ENCODE measurements at regions not wholly inside any gene's neighbourhood (a gene's known extent, or its start where the extent isn't known, plus 50 kb on each side); places are given as distances from the start of the nearest gene placed in this dataset.
"Not testable (repeated sequence)": the region's sequence is repeated elsewhere in the genome, so short reads cannot be mapped to it uniquely, and the experiment has no call there.

GRCh38 chr4:3945511-3946290, 179.5 kb downstream of the ADRA2C start:
- H3K4me3 Mint-ChIP-seq = no peak overlapping the region
- no peak for DNase-seq (ENCODE audit: extremely low spot score, unreplicated experiment)
- no peak for TF ChIP-seq CTCF (conservative IDR thresholded peaks at IDR 0.05)
- H3K4me1 Mint-ChIP-seq (ENCODE audit: unreplicated experiment) = peaks cover 7% of the 10 kb centered on the region
- H3K27ac Mint-ChIP-seq = no peak overlapping the region
- H3K36me3 Mint-ChIP-seq = no peaks in the 10 kb centered on the region
- no peaks in the 10 kb centered on the region for H3K9me3 Mint-ChIP-seq
- no peaks in the 10 kb centered on the region for H3K27me3 Mint-ChIP-seq

DNA sequence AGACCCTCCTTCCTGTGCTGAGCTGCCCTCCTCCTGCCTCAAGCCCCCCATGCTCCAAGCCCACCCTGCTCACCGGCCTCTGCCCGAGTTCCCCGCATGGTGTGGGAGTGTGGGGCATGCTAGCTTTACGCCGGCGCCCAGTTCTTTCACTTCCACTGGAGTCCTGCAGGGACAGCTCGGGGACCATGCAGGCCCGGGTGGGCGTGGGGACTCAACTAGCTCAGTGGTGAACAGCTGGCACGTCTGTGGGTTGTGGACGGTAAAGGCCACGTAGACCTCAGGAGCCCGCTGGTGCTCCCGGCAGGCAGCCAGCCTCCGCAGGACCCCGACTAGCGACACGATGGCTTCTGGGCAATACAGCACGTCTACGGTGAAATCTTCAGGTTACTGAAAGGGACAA, 180.4 kb downstream of the ADRA2C start:
- H3K4me3 Mint-ChIP-seq; H3K27ac Mint-ChIP-seq; H3K36me3 Mint-ChIP-seq; H3K27me3 Mint-ChIP-seq; H3K9me3 Mint-ChIP-seq; DNase-seq (ENCODE audit: extremely low spot score, unreplicated experiment); H3K4me1 Mint-ChIP-seq (ENCODE audit: unreplicated experiment): not testable (repeated sequence)

- H3K4me3 Mint-ChIP-seq, H3K36me3 Mint-ChIP-seq: not testable (repeated sequence)
Observed at GRCh38 chr4:3947761-3948160, 181.6 kb downstream of the ADRA2C start.

GRCh38 chr4:3948210-3948609, 182.0 kb downstream of the ADRA2C start:
- not testable (repeated sequence) for H3K27ac Mint-ChIP-seq; H3K4me1 Mint-ChIP-seq (ENCODE audit: unreplicated experiment); H3K36me3 Mint-ChIP-seq; H3K4me3 Mint-ChIP-seq; H3K27me3 Mint-ChIP-seq; DNase-seq (ENCODE audit: extremely low spot score, unreplicated experiment); H3K9me3 Mint-ChIP-seq

More at GRCh38 chr4:3947761-3948160, 181.6 kb downstream of the ADRA2C start:
- H3K9me3 Mint-ChIP-seq; DNase-seq (ENCODE audit: extremely low spot score, unreplicated experiment); H3K4me1 Mint-ChIP-seq (ENCODE audit: unreplicated experiment); H3K27me3 Mint-ChIP-seq; H3K27ac Mint-ChIP-seq: not testable (repeated sequence)

- not testable (repeated sequence) for H3K27me3 Mint-ChIP-seq; H3K27ac Mint-ChIP-seq; DNase-seq (ENCODE audit: extremely low spot score, unreplicated experiment); H3K9me3 Mint-ChIP-seq; H3K4me3 Mint-ChIP-seq; H3K36me3 Mint-ChIP-seq; H3K4me1 Mint-ChIP-seq (ENCODE audit: unreplicated experiment)
- peak; percentile 69 for TF ChIP-seq CTCF (conservative IDR thresholded peaks at IDR 0.05)
Observed at GRCh38 chr4:3949916-3950315, 183.7 kb downstream of the ADRA2C start.

GRCh38 chr4:3952443-3953139, 186.4 kb downstream of the ADRA2C start:
- H3K4me1 Mint-ChIP-seq (ENCODE audit: unreplicated experiment); H3K27me3 Mint-ChIP-seq; DNase-seq (ENCODE audit: extremely low spot score, unreplicated experiment); H3K36me3 Mint-ChIP-seq; H3K4me3 Mint-ChIP-seq; H3K27ac Mint-ChIP-seq; H3K9me3 Mint-ChIP-seq: not testable (repeated sequence)

DNA sequence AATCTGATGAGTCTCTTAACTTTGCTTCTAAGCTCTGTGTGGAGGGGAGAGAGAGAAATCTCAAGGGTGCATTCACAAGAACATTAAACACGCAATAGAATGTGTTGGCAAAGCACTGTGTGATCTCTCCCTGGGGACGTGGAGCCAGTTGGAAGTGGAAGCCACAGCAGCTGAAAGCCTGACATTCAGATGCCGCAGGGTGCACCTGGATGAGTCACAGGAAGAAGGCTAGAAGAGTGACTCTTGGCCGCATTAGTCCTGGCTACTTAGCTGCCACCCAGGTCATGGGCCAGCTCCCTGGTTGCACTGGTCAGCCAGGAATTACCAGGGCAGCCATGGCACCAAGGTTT, 186.9 kb downstream of the ADRA2C start:
- H3K9me3 Mint-ChIP-seq; H3K27ac Mint-ChIP-seq; H3K27me3 Mint-ChIP-seq; H3K36me3 Mint-ChIP-seq; H3K4me3 Mint-ChIP-seq; H3K4me1 Mint-ChIP-seq (ENCODE audit: unreplicated experiment); DNase-seq (ENCODE audit: extremely low spot score, unreplicated experiment): not testable (repeated sequence)

GRCh38 chr4:3954540-3955320, 188.5 kb downstream of the ADRA2C start:
- not testable (repeated sequence) for H3K4me1 Mint-ChIP-seq (ENCODE audit: unreplicated experiment); H3K36me3 Mint-ChIP-seq; H3K27me3 Mint-ChIP-seq; DNase-seq (ENCODE audit: extremely low spot score, unreplicated experiment); H3K9me3 Mint-ChIP-seq
- Mint-ChIP-seq H3K27ac (peak overlapping the region; percentile 97), H3K4me3 (peak overlapping the region; percentile 96)

DNA sequence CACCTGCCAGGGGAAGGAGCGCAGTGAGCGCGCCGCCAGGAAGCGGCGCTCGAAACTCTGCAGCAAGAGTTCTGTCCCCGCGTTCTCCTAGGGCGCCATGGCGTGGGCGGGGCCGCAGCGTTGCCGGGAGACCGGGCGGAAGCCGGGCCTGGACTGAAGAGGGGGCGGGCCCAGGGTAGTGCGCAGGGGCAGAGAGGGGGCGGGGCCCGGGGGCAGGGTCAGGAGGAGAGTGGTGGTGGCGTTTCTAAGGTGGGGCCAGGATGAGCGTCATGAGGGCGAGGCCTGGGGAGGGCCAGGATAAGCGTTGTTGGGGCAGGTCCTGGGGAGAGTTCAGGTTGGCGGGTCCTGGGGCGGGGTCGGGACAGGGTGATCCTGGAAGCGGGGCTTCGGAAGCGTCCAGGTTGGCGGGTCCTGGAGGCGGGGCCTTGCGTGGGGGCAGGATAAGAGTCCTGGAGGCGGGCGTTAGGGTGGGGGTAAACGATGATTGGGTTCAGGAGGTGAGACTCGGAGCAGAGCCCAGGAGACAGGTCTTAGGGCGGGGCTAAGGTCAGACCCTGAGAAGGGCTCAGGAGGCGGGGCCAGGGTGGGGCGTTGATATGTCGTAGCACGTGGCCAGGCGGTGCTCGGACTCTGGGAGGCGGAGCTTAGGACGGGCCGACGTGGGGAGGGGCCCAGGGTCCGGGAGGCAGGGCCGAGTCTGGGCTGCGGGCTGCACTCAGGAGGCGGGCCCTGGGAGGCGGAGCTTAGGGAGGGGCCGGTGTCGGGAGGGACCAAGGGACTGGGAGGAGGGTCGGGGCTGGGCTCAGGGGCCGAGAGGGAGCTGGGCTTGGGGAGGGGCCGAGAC, 189.4 kb downstream of the ADRA2C start:
- not testable (repeated sequence) for H3K27me3 Mint-ChIP-seq; H3K9me3 Mint-ChIP-seq; H3K36me3 Mint-ChIP-seq; H3K4me1 Mint-ChIP-seq (ENCODE audit: unreplicated experiment)
- peak overlapping the region; percentile 96 for H3K27ac Mint-ChIP-seq
- H3K4me3 Mint-ChIP-seq = peak overlapping the region; percentile 96
- DNase-seq (ENCODE audit: extremely low spot score, unreplicated experiment) = peak; percentile 98

DNA sequence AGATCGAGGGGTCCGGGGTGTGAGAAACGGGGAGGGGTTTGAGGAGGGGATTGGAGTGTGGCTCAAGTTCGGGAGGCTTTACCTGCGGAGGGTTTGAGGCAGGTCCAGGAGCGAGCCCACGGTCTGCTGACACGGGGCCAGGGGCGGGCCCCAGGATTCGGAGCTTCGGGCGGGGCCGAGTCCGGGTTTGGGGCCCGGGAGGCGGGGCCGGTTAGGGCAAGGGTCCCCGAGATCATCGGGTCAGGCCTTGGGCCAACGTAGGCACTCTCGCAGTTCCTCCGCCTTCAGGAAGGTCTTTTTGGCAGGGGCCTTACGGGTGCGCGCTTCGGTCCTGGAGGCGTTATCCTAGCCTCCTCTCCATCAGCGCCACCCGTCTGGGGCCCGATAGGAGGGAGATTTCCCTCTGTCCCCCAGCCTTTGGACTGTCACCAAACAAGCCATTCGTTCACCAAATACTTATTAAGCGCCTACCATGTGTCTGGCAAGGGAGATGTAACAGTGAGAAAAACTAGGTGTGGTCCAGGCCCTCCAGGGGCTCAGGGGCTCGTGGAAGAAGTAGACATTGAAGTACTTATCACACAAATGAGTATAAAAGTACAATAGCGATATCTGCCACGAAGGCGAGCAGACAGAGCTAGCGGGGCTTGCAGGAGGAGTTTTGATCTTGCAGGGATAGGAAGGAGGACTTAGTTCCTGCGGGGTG, 190.1 kb downstream of the ADRA2C start:
- not testable (repeated sequence) for H3K36me3 Mint-ChIP-seq; DNase-seq (ENCODE audit: extremely low spot score, unreplicated experiment); H3K4me1 Mint-ChIP-seq (ENCODE audit: unreplicated experiment)

More for the DNA sequence above, 190.1 kb downstream of the ADRA2C start:
- Mint-ChIP-seq H3K27ac (peak overlapping the region; percentile 96), H3K4me3 (peak overlapping the region; percentile 96)
- not testable (repeated sequence) for H3K27me3 Mint-ChIP-seq, H3K9me3 Mint-ChIP-seq
